ENCODE measurements at regions not wholly inside any gene's neighbourhood (a gene's known extent, or its start where the extent isn't known, plus 50 kb on each side); places are given as distances from the start of the nearest gene placed in this dataset.

DNA sequence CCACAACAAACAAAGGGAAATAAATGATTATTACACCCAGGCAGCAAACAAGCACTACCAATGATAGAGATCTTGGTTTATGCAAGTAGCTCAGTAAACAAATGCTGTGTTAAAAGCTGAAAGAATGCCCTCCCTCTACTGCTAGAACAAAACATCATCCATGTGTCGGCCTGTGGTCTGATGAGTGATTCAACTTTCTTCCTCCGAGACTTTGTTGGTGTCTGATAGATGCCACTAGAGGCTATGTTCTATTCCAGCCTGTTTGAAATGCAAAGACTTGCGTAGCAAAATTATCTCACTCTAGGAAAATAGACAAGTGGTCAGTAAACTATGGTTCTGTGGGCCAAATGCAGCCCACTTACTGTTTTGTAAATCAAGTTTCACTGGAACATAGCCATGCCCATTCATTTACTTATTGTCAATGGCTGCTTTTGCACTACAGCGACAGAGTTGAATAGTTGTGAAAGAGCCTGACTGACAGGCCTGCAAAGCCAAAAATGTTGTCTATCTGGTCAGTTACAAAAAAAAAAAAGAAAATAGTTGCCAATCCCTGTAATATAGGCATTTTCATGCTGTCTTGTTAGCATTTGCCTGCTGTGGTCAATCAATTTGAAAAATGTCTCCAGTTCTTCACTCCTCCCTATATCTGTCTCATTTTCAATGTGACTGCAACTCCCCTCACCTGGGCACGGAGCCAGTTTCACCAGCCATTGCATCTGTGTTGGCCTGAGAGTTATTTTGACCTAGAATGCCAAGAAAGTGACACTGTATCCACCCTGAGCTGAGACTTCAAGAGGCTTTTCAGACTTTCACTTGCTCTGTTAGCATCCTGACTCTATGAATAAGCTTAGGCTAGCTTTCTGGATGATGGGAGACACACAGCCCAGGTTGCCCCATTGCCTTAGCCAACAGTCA, 544.6 kb upstream of the BTBD3 start:
- in situ Hi-C loops (cut with MboI; ENCODE audit: low sequenced_read_pairs), result no loop called here

GRCh38 chr20:11375335-11375734, 542.4 kb upstream of the BTBD3 start:
- in situ Hi-C loops (cut with MboI; ENCODE audit: low sequenced_read_pairs), result no loop called here

DNA sequence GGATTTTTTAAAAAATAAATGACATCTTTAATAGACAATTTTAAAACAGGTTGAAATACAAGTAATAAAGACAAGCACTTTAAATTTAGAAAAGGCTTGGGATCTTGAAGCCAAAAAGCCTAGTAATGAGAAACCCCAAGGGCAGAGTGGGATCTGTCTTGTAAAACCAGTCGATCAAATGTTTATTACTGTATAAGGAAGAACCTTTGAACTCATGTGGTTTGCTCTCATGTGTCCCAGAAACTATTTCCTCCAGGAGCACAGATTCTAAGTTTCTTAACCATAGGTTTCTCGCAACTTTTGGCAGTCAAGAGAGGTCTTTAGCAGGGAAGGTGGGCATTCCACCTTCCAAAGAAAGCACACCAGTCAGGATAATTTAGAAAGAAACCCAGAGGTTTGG, 541.7 kb upstream of the BTBD3 start:
- in situ Hi-C loops (cut with MboI; ENCODE audit: low sequenced_read_pairs), result no loop called here

- in situ Hi-C loops (cut with MboI; ENCODE audit: low sequenced_read_pairs), result no loop called here
Measured at GRCh38 chr20:11376420-11376819, 541.3 kb upstream of the BTBD3 start.

DNA sequence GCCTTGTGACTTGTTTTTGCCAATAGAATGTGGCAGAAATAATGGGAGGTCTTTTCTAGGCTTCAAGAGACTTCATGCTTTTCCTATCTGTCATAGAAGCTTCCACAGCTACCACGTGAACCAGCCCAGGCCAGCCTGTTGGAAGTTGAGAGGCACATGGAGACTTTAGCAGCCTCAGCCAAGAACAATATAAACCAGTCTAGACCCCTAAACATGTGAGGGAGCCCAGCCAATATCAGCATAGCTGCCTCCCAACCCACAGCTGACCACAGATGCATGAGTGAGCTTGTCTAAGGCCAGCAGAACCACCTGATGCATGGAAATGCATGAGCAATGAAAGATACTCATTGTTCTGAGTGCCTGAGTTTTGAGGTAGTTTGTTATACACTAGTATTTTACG, 540.7 kb upstream of the BTBD3 start:
- in situ Hi-C loops (cut with MboI; ENCODE audit: low sequenced_read_pairs), result no loop called here

DNA sequence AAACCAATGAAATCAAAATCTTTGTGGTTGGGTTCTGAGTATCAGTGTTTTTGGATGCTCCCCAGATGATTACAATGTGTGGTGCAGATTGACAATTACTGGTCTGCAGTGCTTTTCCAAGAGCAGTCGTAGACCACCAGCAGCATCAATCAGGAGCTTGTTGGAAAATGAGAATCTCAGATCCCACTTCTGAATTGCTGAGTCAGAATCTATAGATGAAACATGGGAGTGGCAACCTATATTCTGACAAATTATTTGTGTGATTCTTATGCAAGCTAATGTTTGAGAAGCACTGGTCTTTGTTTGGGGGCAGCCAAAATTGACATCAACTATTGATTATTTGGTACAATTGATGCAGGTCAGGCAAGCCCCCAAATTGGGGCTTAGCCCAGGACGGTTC, 539.9 kb upstream of the BTBD3 start:
- in situ Hi-C loops (cut with MboI; ENCODE audit: low sequenced_read_pairs), result no loop called here

DNA sequence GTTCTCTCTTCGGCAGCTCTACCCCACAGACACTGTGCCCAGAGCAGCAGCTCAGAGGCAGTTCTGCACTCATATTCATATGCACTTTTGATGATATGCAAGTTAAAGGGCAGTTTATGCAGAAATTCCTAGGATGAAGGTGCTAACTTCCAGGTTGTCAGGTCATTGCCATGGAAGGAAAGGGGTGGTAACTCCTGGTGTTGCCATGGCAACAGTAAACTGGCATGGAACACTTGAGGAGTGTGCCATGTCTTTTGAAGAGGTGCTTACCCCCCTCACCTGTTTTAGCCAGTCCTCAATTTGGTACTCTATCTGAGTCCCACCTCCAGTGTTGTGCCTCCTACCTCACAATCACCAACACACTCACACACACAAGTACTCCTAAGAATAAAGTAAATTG, 539.4 kb upstream of the BTBD3 start:
- in situ Hi-C loops (cut with MboI; ENCODE audit: low sequenced_read_pairs), result no loop called here

- in situ Hi-C loops (cut with MboI; ENCODE audit: low sequenced_read_pairs), result no loop called here
Measured at GRCh38 chr20:11379257-11380011, 538.3 kb upstream of the BTBD3 start.

GRCh38 chr20:11380283-11380682, 537.4 kb upstream of the BTBD3 start:
- in situ Hi-C loops (cut with MboI; ENCODE audit: low sequenced_read_pairs), result no loop called here

DNA sequence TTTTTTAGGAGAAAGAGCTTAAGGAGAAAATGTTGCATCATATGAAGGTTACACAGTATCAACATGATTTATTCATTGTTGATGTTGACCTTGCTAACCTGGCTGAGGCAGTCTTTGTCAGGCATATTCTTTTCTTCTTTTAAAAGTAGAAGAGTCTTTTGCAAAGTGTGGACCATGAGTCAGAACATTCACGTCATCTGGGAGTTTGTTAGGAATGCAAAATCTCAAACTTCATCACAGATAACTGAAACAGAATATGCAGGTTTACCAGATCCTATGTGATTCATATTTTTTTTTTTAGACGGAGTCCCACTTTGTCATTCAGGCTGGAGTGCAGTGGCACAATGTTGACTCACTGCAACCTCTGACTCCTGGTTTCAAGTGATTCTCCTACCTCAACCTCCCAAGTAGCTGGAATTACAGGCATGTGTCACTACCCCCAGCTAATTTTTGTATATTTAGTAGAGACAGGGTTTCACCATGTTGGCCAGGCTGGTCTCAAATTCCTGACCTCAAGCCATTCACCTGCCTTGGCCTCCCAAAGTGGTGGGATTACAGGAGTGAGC, 530.4 kb upstream of the BTBD3 start:
- in situ Hi-C loops (cut with MboI; ENCODE audit: low sequenced_read_pairs), result no loop called here

DNA sequence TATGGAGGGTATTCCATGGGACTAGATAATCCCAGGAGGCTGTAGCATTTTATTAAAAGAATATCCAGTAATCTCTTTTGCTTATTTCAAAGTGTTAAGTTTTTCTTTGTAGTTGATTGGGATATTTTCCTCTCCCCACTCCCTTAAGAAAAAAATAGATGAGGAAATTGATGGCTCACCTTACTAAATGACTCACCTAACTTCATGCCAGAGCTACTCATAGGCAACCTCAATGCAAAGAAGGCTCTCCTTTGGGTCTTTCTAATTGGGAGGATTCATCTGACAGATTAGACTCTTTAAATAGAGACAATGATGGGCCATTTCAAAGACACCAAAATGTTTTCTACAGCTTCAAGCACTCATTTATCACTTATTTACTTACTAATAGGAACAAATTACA, 528.5 kb upstream of the BTBD3 start:
- in situ Hi-C loops (cut with MboI; ENCODE audit: low sequenced_read_pairs), result no loop called here

DNA sequence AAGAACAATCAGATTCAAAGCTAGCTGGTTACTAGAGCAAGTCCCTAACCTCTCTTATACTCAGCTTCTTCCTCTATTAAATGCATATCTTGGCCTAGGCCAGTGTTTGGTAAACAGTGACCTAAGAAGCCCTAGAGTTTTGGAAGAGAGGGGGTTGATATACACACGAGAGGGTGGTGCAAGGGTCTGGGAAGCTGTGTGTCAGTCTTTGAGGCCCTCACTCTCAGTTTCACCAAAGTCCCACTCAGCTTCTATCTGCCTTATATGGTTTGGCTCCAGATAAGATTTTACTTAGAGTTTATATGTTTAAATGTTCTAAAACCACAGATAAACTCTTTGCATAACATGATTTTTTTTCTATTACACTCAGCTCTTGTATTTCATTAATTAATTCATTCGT, 526.1 kb upstream of the BTBD3 start:
- in situ Hi-C loops (cut with MboI; ENCODE audit: low sequenced_read_pairs), result no loop called here

DNA sequence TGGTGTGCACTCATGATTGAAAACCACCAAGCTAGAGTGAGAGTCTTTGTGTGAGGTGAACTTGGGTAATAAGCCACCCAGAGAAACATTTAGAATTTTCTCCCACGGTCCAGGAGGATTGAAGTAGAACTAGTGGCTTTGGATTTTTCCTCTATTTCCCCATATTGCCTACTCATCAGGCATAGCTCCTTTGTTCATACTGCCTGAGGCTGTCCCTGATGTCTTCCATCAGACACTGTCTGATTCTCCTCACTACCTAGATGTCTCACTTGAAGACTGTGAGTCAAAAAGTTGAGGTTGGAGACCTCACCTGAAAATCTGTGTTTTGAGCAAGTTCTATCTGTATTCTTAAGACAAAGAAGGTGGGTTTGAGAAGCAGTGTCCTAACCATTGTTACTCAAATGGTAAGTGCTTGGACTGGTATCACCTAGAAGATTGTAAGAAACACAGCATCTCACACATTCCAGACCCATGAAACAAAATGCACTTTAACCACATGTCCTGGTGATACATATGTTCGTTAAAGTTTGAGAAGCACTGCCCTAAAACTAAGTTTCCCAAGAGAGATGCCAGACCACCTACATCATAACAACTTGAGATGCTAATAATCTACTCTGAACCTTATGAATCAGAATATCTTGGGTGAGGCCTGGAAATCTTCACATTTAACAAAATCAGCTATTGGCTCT, 523.4 kb upstream of the BTBD3 start:
- in situ Hi-C loops (cut with MboI; ENCODE audit: low sequenced_read_pairs), result no loop called here

DNA sequence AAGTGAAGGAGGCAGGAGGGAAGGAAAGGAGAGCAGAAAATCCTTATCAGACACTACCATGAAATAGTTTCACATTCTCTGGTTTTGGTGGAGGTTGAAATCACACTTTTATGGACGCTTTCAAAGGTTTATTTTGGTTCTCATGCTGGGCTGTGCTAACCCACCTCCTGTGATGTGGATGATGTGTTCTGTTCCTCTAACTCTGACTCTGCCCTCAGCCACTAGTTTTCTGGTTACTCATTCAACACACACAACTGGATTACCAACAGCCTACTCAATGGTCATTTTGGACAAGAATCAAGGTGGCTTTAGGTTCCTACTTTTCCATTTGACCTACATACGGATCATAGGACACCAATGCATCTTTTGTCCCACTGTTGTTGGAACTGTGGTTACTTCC, 522.1 kb upstream of the BTBD3 start:
- in situ Hi-C loops (cut with MboI; ENCODE audit: low sequenced_read_pairs), result no loop called here

DNA sequence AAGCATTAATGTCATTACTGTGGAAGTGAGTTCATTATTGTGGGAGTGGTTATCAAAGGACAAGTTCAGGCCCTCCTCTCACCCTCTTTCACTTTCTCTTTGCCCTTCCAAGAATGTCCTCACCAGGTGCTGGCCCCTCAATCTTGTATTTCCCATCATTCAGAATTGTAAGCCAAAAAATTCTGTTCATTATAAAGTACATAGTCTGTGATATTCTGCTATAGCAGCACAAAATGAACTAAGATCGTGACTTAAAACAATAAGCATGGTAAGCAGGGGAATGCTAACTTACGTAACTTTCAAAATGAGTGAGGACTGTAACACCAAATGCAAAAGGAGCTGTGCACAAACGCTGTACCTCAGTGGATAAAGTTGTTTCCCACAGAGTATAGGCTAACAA, 515.7 kb upstream of the BTBD3 start:
- in situ Hi-C loops (cut with MboI; ENCODE audit: low sequenced_read_pairs), result no loop called here

DNA sequence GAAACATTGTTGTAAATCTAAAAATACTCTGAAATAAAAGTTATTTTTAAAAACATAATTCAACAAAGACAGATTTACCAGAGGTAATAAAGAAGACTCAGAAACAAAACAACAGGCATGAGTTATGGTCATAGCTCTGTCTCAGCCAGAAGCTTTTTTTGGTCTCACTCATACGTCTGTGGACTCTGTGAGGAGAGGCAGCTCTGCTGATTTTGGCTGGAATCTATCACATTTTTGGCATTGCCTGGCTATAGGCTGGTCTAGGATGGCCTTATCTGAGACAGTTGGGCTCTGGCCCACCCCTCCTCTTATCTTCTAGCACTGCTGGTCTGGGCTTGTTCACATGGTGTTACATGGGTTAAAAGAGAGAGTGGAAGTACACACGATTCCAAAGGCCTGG, 514.0 kb upstream of the BTBD3 start:
- in situ Hi-C loops (cut with MboI; ENCODE audit: low sequenced_read_pairs), result no loop called here

DNA sequence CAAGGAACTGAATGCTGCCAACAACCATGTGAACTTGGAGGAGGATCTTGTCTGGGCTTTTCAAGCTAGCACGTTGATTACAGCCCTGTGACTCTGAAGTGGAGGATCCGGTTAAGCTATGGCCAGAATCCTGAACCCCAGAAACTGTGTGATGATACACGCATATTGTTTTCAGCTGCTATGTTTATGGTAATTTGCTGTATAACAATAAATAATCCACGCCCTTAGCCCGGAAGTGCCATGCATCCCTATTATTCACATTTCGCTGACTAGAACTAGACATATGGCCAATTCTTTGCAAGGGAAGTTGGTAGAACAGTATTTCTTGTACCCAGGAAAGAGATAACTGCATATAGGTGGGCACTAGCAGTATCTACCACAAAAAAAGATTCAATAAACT, 510.8 kb upstream of the BTBD3 start:
- in situ Hi-C loops (cut with MboI; ENCODE audit: low sequenced_read_pairs), result no loop called here

DNA sequence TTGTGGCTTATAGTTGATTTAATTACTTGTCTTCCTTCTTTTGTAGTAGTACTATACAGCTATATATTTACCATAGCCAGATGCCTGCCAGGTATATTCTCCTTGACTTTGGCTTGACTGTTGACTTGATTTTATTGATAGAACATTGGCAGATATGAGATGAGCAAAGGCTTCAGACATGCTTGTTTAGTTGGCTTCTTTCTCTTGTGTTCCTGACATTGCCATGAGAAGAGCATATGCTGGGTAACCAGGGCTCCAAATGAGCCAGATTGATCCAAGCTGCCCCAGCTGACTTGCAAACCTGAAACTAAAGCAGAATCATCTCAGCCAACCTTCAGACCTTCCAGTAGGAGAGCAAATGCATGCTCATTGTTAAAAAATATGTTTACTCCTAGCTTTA, 508.1 kb upstream of the BTBD3 start:
- in situ Hi-C loops (cut with MboI; ENCODE audit: low sequenced_read_pairs), result no loop called here

DNA sequence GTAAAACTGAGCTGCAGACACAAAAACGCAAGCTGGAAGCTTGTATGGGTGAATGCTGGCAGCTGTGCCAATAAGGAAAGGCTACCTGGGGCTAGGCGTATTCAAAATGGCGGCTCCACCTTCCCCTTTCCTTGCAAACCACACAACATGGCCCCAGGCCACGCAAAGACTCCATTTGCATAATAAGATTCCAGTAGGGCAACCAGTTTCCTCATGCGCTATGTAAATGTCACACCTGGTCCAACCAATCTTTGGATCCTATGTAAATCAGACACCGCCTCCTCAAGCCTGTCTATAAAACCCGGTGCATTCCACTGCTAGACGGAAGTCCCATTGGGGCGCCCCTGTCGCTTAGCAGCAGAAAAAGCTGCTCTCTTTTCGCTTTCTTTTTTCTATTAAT, 505.9 kb upstream of the BTBD3 start:
- in situ Hi-C loops (cut with MboI; ENCODE audit: low sequenced_read_pairs), result no loop called here

- in situ Hi-C loops (cut with MboI; ENCODE audit: low sequenced_read_pairs), result no loop called here
Measured at GRCh38 chr20:11426948-11427347, 490.7 kb upstream of the BTBD3 start.

- in situ Hi-C loops (cut with MboI; ENCODE audit: low sequenced_read_pairs), result no loop called here
Measured at GRCh38 chr20:11429168-11429567, 488.5 kb upstream of the BTBD3 start.

Measured in HL-60/S4 treated with phorbol 12-myristate 13-acetate at 8.2 ng/mL for 4 days and 3 days (cell line).